Lower leg skin (tissue), 3 donors: ENCODE measurements at regions not wholly inside any gene's neighbourhood (a gene's known extent, or its start where the extent isn't known, plus 50 kb on each side); places are given as distances from the start of the nearest gene placed in this dataset.

Experiments used
- CTCF ChIP-seq, 3 donors: fragments of 450-650 bp; IDR thresholded peaks; one replicate each; pipeline ENCODE4 v1.5.1; 2016; ENCODE audit warnings: antibody characterized with exemption in 3 of 3, mild to moderate bottlenecking in 3 of 3, moderate library complexity in 2 of 3
- POLR2A ChIP-seq, 2 donors: fragments of 450-650 bp; IDR thresholded peaks; one replicate each; pipeline ENCODE4 v1.6.1; 2016 to 2017; ENCODE audit warnings: antibody characterized with exemption in 2 of 2, mild to moderate bottlenecking in 1 of 2, moderate library complexity in 1 of 2

- TF ChIP-seq CTCF (IDR thresholded peaks at IDR 0.05) (no peak), POLR2A (IDR thresholded peaks at IDR 0.05) (no peak)
Observed at GRCh38 chr12:92533280-92533890, 169.4 kb upstream of the PLEKHG7 start.
